Right lobe of liver (tissue), 6 donors: ENCODE measurements at regions not wholly inside any gene's neighbourhood (a gene's known extent, or its start where the extent isn't known, plus 50 kb on each side); places are given as distances from the start of the nearest gene placed in this dataset.

Experiments used
- ATAC-seq, 4 donors: fragments of 200-7000 bp; cut with Tn5 transposase; one replicate each; pipeline ENCODE4 v1.9.1; 2020; ENCODE audit warnings: mild to moderate bottlenecking in 4 of 4, moderate library complexity in 4 of 4
- DNase-seq, 3 donors: peaks; one replicate each; pipeline ENCODE4 v3.0.0-alpha.2; 2020
- H3K27ac ChIP-seq, 3 donors: fragments of 200-600 bp; one replicate each; pipeline ENCODE4 v1.8.0; 2022
- H3K27me3 ChIP-seq, 2 donors: fragments of 200-600 bp; one replicate each; pipeline ENCODE4 v1.8.0; 2022
- H3K36me3 ChIP-seq, 4 donors: fragments of 200-600 bp; sonication (generic) in 1 of 4; one replicate each; pipeline versions ENCODE4 v1.5.1 to v1.8.0; 2017 to 2022; ENCODE audit warnings: control low read depth in 1 of 4
- H3K4me1 ChIP-seq, 4 donors: fragments of 200-600 bp; sonication (generic) in 1 of 4; one replicate each; pipeline versions ENCODE4 v1.5.1 to v1.8.0; 2017 to 2022; ENCODE audit warnings: control low read depth in 1 of 4
- H3K4me3 ChIP-seq, 3 donors: fragments of 200-600 bp; one replicate each; pipeline ENCODE4 v1.8.0; 2022
- H3K9me3 ChIP-seq, 4 donors: fragments of 200-600 bp; sonication (generic) in 1 of 4; one replicate each; pipeline versions ENCODE4 v1.5.1 to v1.8.0; 2017 to 2022; ENCODE audit warnings: control low read depth in 1 of 4
- POLR2A ChIP-seq: fragments of 450-650 bp; IDR thresholded peaks from one replicate; pipeline ENCODE4 v1.6.1; 2017; ENCODE audit warnings: antibody characterized with exemption, mild to moderate bottlenecking
- WGBS: methylation state at CpG from one replicate; pipeline ENCODE4 v1.1.6; 2018; ENCODE audit warnings: low coverage, low lambda C conversion rate; ENCODE audit not compliant: insufficient coverage; ENCODE audit errors: missing lambda C conversion rate; 5-methylcytosine and 5-hydroxymethylcytosine counted together
- intact Hi-C, 2 donors: fragments of 100-400 bp; cut with DNase I; formaldehyde crosslinking; loops; one replicate each; pipeline versions ENCODE4 v1.11.2 to v1.14.1; 2022
- TF ChIP-seq, protein P1 (sequence below), 4 donors: fragments of 200-600 bp in 3 of 4; fragments of 450-650 bp in 1 of 4; IDR thresholded peaks; one replicate each; pipeline versions ENCODE4 v1.5.1 to v1.8.0; 2016 to 2022; ENCODE audit warnings: antibody characterized with exemption in 4 of 4, mild to moderate bottlenecking in 2 of 4
- donor health status: DM: no; HTN: yes; CAD: no.
- donor health status: DM: no; HTN: no; CAD: no.
- donor health status: DM: no; HTN: no; CAD: no.
- donor health status: DM: no; HTN: yes; CAD: no.
- donor health status: DM: no; HTN: yes; CAD: no.

DNA sequence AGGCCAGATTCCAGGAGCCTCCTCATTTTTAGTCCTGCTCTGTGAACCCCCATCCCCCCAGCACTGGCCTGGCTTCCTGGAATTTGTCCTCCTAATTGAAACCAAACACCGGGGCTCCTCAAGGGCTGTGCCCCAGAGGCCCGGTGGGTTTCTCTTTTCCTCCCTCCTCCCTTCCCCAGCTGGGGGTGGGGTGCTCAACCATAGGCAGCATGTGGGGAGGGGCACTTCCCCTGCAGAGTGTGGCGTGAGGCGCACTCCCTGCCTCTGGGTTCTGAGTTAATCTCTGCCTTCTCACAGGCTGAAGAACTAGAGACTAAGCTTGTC is 67.5 kb upstream of the ACOT11 start:
- Histone ChIP-seq H3K4me1 (no peaks in the 10 kb centered on the region), H3K27ac (no peak overlapping the region), H3K36me3 (no peaks in the 10 kb centered on the region), H3K9me3 (no peaks in the 10 kb centered on the region), H3K4me3 (no peak overlapping the region), H3K27me3 (no peaks in the 10 kb centered on the region)
- DNase-seq (no peak), ATAC-seq (peak in 1 of 4 donors; percentile 20)
- WGBS: 20% methylated on average over 2 of the region's 4 CpGs
- intact Hi-C loops: loop anchor here (5.0 to 10.0 kb wide), 2 partner anchors 68 to 356 kb away; no protein-coding TSS in a partner anchor
- TF ChIP-seq POLR2A: no peak
- TF ChIP-seq, protein P1, sequence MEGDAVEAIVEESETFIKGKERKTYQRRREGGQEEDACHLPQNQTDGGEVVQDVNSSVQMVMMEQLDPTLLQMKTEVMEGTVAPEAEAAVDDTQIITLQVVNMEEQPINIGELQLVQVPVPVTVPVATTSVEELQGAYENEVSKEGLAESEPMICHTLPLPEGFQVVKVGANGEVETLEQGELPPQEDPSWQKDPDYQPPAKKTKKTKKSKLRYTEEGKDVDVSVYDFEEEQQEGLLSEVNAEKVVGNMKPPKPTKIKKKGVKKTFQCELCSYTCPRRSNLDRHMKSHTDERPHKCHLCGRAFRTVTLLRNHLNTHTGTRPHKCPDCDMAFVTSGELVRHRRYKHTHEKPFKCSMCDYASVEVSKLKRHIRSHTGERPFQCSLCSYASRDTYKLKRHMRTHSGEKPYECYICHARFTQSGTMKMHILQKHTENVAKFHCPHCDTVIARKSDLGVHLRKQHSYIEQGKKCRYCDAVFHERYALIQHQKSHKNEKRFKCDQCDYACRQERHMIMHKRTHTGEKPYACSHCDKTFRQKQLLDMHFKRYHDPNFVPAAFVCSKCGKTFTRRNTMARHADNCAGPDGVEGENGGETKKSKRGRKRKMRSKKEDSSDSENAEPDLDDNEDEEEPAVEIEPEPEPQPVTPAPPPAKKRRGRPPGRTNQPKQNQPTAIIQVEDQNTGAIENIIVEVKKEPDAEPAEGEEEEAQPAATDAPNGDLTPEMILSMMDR (IDR thresholded peaks at IDR 0.05): no peak

DNA sequence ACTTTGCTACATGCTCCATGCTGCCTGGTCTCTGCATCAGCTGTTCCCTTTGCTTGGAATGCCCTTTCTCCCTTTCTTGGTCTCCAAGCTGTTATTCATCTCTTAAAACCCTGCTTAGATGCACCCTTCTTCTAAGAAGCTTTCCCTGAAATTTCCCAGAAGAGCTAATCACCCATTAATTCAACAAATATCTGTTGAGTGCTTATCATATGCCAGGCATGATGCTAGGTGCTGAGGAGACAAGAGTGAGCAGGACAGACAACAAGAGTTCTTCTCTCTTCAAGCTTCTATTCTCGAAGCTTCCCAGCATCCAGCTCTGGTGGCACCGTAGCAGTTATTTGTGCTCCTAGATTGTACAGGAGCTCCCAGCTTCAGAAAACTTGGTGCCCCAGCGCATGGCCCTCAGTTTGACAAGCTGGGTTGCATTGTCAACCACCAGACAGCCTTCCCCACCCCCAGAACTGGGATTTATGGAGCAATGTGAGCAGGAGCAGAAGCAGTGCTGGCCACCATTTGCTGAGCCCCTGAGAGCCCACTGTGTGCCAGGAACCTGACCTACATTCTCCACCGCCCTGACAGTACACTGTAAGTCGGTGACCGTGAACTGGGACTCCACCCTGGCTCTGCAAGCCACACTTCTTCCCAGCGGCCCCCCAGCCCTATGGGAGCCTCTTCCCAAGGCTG is 68.0 kb upstream of the ACOT11 start:
- Histone ChIP-seq H3K27me3 (no peaks in the 10 kb centered on the region), H3K27ac (no peak overlapping the region), H3K4me3 (no peak overlapping the region), H3K4me1 (peaks cover 0 to 2% (median 0%) of the 10 kb centered on the region in 4 donors), H3K9me3 (no peaks in the 10 kb centered on the region), H3K36me3 (no peaks in the 10 kb centered on the region)
- intact Hi-C loops: loop anchor here (5.0 to 10.0 kb wide), 2 partner anchors 68 to 355 kb away; no protein-coding TSS in a partner anchor
- WGBS: 89% methylated on average over 3 of the region's 7 CpGs
- TF ChIP-seq, protein P1 (IDR thresholded peaks at IDR 0.05): no peak
- no peak for TF ChIP-seq POLR2A
- ATAC-seq (no peak), DNase-seq (no peak)

DNA sequence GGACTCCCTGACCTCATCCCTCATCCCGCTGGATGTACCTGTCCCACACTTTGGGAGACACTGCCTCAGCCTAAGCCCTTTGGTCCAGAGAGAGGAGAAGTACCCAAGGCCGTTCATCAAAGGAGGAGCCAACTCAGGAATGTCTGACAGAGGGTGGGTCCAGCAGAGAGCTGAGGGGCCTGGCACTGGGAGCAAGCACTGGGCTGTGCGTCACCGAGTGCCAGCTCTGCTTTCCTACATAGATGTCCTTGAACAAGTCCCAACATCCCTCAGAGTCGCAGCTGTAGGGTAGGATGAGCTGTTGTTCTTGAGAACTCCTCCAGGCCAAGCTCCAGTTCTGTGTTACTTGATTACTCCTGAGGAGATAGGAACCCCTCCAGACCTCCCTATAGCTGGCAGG is 68.8 kb upstream of the ACOT11 start:
- TF ChIP-seq, protein P1 (IDR thresholded peaks at IDR 0.05): no peak
- no peak for TF ChIP-seq POLR2A
- H3K27me3 ChIP-seq: no peaks in the 10 kb centered on the region
- no peaks in the 10 kb centered on the region for H3K9me3 ChIP-seq
- H3K36me3 ChIP-seq: no peaks in the 10 kb centered on the region
- WGBS: no CpG with 5 or more reads among the region's 5 CpGs
- ATAC-seq: no peak
- no peak overlapping the region for H3K27ac ChIP-seq
- intact Hi-C loops: no loop called here
- H3K4me3 ChIP-seq: no peak overlapping the region
- no peak for DNase-seq
- peaks cover 0 to 9% (median 0%) of the 10 kb centered on the region in 4 donors for H3K4me1 ChIP-seq

DNA sequence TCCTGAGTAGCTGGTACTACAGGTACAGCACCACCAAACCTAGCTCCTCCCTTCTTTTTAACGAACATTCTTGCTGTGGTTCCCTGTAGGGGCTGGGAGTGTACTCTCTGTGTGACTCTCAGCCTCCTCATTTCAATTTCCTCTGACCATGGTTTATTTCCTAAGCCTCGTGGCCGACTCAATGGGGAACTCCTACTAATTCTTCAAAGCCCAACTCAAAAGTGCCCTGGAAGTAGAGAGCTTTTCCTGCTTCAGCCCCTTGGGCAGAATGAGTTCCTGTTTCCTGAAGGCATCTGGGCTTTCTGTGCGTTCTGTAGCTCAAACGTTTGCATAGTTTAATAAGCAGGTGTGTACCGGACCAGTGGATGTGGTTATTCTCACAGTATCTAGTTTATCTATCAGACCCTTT is 70.9 kb upstream of the ACOT11 start:
- H3K4me1 ChIP-seq: peaks cover 0 to 9% (median 0%) of the 10 kb centered on the region in 4 donors
- TF ChIP-seq, protein P1 (IDR thresholded peaks at IDR 0.05): no peak
- no peak for TF ChIP-seq POLR2A
- no peak overlapping the region for H3K4me3 ChIP-seq
- intact Hi-C loops: no loop called here
- no peak overlapping the region for H3K27ac ChIP-seq
- no peaks in the 10 kb centered on the region for H3K9me3 ChIP-seq
- no peaks in the 10 kb centered on the region for H3K27me3 ChIP-seq
- ATAC-seq (no peak), DNase-seq (no peak)
- no peaks in the 10 kb centered on the region for H3K36me3 ChIP-seq
- WGBS: 50% methylated on average over 6 of the region's 6 CpGs
